CD4-positive, CD25-positive, alpha-beta regulatory T cell (primary cell): ENCODE measurements at regions not wholly inside any gene's neighbourhood (a gene's known extent, or its start where the extent isn't known, plus 50 kb on each side); places are given as distances from the start of the nearest gene placed in this dataset.

Experiments
- ATAC-seq, 2 donors: fragments of 150-1000 bp; cut with Tn5 transposase; one replicate each; pipeline ENCODE4 v1.10.0; 2021; ENCODE audit warnings: low read depth in 2 of 2, moderate number of reproducible peaks in 2 of 2, moderate library complexity in 1 of 2
- DNase-seq, 3 donors: peaks; one replicate each; pipeline versions ENCODE4 v3.0.0 to v3.0.0-alpha.2; 2012 to 2022; ENCODE audit warnings: mixed read lengths in 1 of 3
- H3K27ac ChIP-seq: one replicate; pipeline ENCODE4 v1.7.0; 2013; ENCODE audit warnings: mild to moderate bottlenecking, low read length; ENCODE audit not compliant: insufficient read depth, poor library complexity, severe bottlenecking
- H3K27me3 ChIP-seq: one replicate; pipeline ENCODE4 v1.7.0; 2013; ENCODE audit warnings: low read length; ENCODE audit not compliant: control insufficient read depth, insufficient read depth
- H3K36me3 ChIP-seq: one replicate; pipeline ENCODE4 v1.7.0; 2013; ENCODE audit warnings: mild to moderate bottlenecking, low read length, moderate library complexity; ENCODE audit not compliant: control insufficient read depth, insufficient read depth
- H3K4me1 ChIP-seq: 2 replicates; pipeline ENCODE4 v1.7.0; 2013; ENCODE audit warnings: mild to moderate bottlenecking, low read length; ENCODE audit not compliant: insufficient read depth, control insufficient read depth, poor library complexity, severe bottlenecking
- H3K4me3 ChIP-seq: one replicate; pipeline ENCODE4 v1.7.0; 2013; ENCODE audit warnings: low read depth, mild to moderate bottlenecking, low read length, moderate library complexity
- H3K9me3 ChIP-seq, 2 experiments: 1 replicate in 1 of 2; 2 replicates in 1 of 2; pipeline ENCODE4 v1.7.0; 2013; ENCODE audit warnings: low read length in 2 of 2, mild to moderate bottlenecking in 1 of 2, moderate library complexity in 1 of 2; ENCODE audit not compliant: control insufficient read depth in 2 of 2
- H3K27ac Mint-ChIP-seq, 3 donors: one replicate each; pipeline ENCODE4 v1.8.0; 2020 to 2022; ENCODE audit warnings: mild to moderate bottlenecking in 3 of 3, mixed read lengths in 3 of 3, moderate library complexity in 2 of 3
- H3K27me3 Mint-ChIP-seq: one replicate; pipeline ENCODE4 v1.8.0; 2022; ENCODE audit warnings: mild to moderate bottlenecking, mixed read lengths
- H3K36me3 Mint-ChIP-seq: one replicate; pipeline ENCODE4 v1.8.0; 2020; ENCODE audit warnings: mixed read lengths
- H3K4me1 Mint-ChIP-seq, 4 donors: one replicate each; pipeline ENCODE4 v1.8.0; 2020 to 2022; ENCODE audit warnings: mixed read lengths in 4 of 4, mild to moderate bottlenecking in 1 of 4
- H3K4me3 Mint-ChIP-seq, 4 donors: one replicate each; pipeline ENCODE4 v1.8.0; 2020 to 2022; ENCODE audit warnings: mild to moderate bottlenecking in 4 of 4, mixed read lengths in 4 of 4, moderate library complexity in 3 of 4
- H3K9me3 Mint-ChIP-seq, 7 donors: one replicate each; pipeline ENCODE4 v1.8.0; 2020 to 2022; ENCODE audit warnings: mixed read lengths in 7 of 7, mild to moderate bottlenecking in 3 of 7, moderate library complexity in 2 of 7

DNA sequence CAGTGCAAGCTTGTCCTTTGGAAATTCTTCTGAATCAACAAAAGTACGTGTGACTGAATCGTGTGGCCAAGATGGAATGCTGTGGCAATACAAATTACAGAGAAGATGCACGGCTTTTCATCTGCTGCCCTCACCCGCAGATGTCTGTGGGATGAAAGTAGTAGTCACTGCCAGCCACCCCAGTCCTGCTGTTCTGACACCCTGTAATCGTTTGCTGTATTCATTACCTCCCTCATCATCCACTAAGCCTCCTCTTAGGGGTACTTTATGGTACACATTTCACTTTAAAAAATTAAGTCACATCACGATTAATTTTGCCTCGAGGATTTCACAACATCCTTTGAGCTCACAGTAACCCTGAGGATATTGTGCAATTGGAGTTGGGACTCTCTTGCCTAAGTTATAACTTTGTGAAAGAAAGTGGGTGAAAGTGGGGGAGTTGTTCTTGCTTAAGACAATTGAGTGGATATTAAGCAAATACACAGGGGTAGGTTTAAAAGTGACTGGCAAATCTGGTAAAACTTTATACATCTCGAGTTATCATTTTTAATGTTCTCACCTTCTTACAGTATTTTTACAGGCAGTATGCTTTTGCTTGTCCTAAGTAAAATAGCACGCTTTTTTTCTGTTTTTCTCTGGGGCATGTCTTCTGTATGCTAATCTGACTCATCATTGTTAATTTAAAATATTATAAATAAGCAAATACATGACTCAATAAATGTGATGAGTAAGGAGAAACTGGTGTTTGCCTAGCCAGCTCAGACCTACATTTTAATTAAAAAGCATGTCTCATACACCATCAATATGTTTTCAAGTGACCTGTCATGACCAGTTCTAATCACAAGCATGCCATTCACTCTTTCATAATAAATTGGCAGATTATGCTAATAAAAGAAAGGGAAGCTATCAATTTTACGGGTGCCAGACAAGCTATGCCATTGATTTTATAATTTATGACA lies 680.9 kb downstream of the IRS1 start:
- Mint-ChIP-seq H3K36me3 (no peaks in the 10 kb centered on the region), H3K4me1 (no peaks in the 10 kb centered on the region), H3K4me3 (no peak overlapping the region), H3K27me3 (no peaks in the 10 kb centered on the region), H3K9me3 (peaks cover 0 to 4% (median 0%) of the 10 kb centered on the region in 7 donors), H3K27ac (no peak overlapping the region)
- no peak for ATAC-seq
- Histone ChIP-seq H3K36me3 (no peaks in the 10 kb centered on the region), H3K4me3 (no peak overlapping the region), H3K27ac (no peak overlapping the region), H3K4me1 (no peaks in the 10 kb centered on the region), H3K9me3 (no peaks in the 10 kb centered on the region), H3K27me3 (no peaks in the 10 kb centered on the region)
- no peak for DNase-seq

DNA sequence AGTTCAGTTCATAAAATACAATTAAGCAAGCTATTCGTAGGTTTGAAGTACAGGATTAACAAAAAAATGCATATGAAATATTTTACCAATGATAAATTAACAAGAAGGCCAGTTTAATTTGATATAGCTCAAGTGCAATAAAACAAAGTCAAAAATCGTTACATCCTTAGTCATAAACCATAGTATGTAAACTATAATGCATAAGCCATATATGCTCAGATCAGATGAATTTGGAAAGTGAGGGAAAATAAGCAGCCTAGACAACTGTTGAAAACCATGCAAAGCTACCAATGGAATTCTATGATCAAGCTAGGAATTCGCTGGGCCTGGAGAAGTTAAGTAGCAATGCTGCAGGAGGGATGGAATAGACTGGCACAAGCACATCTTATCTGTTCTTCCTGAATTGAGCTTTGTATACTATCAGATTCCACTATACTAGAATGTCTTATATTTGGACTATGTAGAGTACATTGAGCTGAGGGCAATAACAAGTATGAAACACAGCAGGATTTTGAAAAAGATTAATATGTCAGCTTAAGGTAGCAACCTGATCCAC lies 682.0 kb downstream of the IRS1 start:
- H3K9me3 ChIP-seq: no peaks in the 10 kb centered on the region
- H3K27ac ChIP-seq: no peak overlapping the region
- Mint-ChIP-seq H3K36me3 (no peaks in the 10 kb centered on the region), H3K4me1 (no peaks in the 10 kb centered on the region), H3K9me3 (peaks cover 0 to 4% (median 0%) of the 10 kb centered on the region in 7 donors), H3K4me3 (no peak overlapping the region), H3K27ac (no peak overlapping the region), H3K27me3 (no peaks in the 10 kb centered on the region)
- no peak for ATAC-seq
- no peaks in the 10 kb centered on the region for H3K27me3 ChIP-seq
- no peaks in the 10 kb centered on the region for H3K4me1 ChIP-seq
- H3K36me3 ChIP-seq: no peaks in the 10 kb centered on the region
- H3K4me3 ChIP-seq: no peak overlapping the region
- no peak for DNase-seq

DNA sequence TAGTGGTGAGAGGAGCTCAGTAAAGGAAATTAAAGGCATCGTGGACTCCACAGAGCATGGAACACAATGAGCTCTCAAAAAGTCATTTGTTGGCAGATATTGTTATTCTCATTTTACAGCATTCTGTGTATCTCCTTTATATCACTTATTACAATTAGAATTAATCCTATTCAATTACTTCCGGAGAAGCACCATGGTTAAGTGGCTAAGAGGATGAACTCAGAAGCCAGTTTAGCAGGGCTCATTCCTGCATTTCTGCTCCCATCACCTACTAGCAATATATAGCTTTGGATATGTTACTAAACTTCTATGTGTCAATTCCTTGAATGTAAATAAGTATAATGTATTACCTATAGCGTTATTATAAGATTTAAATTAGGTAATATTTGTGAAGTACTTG lies 683.3 kb downstream of the IRS1 start:
- DNase-seq: no peak
- ATAC-seq: no peak
- Mint-ChIP-seq H3K4me3 (no peak overlapping the region), H3K4me1 (no peaks in the 10 kb centered on the region), H3K27ac (no peak overlapping the region), H3K9me3 (peaks cover 0 to 2% (median 0%) of the 10 kb centered on the region in 7 donors), H3K36me3 (no peaks in the 10 kb centered on the region), H3K27me3 (no peaks in the 10 kb centered on the region)
- no peak overlapping the region for H3K27ac ChIP-seq
- no peaks in the 10 kb centered on the region for H3K9me3 ChIP-seq
- no peaks in the 10 kb centered on the region for H3K27me3 ChIP-seq
- no peaks in the 10 kb centered on the region for H3K4me1 ChIP-seq
- H3K4me3 ChIP-seq: no peak overlapping the region
- no peaks in the 10 kb centered on the region for H3K36me3 ChIP-seq

DNA sequence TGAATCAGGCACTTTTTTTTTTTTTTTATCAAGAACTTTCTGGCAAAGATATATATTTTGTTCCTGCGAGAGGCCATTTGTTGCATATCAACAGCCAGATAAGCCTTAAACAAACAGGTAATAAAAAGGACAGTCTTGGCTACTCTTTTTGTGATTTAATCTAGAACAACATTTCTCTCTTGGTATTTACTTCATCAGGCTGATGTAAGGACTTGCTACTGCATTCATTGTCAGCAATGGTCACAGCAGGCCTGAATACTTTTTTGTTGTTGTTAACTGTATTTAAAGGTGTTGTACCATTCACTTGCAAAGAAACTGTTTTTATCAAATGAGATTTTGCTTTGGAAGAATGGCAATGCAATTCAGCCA lies 683.8 kb downstream of the IRS1 start:
- Mint-ChIP-seq H3K9me3 (peaks cover 0 to 2% (median 0%) of the 10 kb centered on the region in 7 donors), H3K4me1 (no peaks in the 10 kb centered on the region), H3K27ac (no peak overlapping the region), H3K4me3 (no peak overlapping the region), H3K27me3 (no peaks in the 10 kb centered on the region), H3K36me3 (no peaks in the 10 kb centered on the region)
- Histone ChIP-seq H3K36me3 (no peaks in the 10 kb centered on the region), H3K27ac (no peak overlapping the region), H3K27me3 (no peaks in the 10 kb centered on the region), H3K9me3 (no peaks in the 10 kb centered on the region), H3K4me1 (no peaks in the 10 kb centered on the region), H3K4me3 (no peak overlapping the region)
- DNase-seq: no peak
- ATAC-seq: no peak

DNA sequence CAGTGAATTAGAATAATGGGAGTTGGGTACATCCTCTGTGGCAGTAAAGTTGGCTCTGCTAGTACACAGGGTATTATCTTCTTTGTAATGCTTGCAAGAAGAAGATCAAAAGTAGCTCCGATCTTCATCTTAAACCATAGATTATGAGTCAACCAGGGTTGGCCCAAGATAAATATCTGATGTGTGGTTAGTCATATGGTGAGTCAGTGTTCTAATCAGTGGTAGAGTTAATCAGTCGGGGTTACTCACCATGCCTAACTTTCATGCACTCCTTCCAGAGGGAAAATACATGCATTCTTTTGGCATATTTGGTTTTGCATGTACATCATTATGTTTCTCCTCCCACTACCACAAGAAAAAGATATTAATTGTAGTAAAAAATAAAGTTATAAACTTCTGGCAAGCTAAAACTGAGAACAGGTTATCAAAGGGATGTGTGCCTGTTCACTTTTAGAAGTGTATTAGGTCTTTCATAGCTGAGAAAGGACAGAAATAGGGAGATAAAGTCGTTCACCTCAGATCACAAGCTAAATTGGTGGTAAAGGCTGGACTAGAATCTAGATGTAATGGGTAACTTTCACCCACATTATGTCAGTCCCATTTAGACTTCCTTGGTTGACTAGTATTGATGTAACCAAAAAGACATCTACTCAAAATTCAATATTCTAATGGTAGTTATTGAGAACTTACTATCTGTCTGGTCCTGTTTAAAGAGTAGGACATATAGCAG lies 684.4 kb downstream of the IRS1 start:
- no peaks in the 10 kb centered on the region for H3K4me1 ChIP-seq
- no peak overlapping the region for H3K27ac ChIP-seq
- no peaks in the 10 kb centered on the region for H3K36me3 Mint-ChIP-seq
- H3K4me3 Mint-ChIP-seq: no peak overlapping the region
- no peaks in the 10 kb centered on the region for H3K4me1 Mint-ChIP-seq
- H3K36me3 ChIP-seq: no peaks in the 10 kb centered on the region
- H3K27me3 ChIP-seq: no peaks in the 10 kb centered on the region
- no peak for ATAC-seq
- no peak overlapping the region for H3K27ac Mint-ChIP-seq
- H3K9me3 Mint-ChIP-seq: peaks cover 0 to 2% (median 0%) of the 10 kb centered on the region in 7 donors
- no peak for DNase-seq
- H3K9me3 ChIP-seq: no peaks in the 10 kb centered on the region
- H3K27me3 Mint-ChIP-seq: no peaks in the 10 kb centered on the region
- no peak overlapping the region for H3K4me3 ChIP-seq

DNA sequence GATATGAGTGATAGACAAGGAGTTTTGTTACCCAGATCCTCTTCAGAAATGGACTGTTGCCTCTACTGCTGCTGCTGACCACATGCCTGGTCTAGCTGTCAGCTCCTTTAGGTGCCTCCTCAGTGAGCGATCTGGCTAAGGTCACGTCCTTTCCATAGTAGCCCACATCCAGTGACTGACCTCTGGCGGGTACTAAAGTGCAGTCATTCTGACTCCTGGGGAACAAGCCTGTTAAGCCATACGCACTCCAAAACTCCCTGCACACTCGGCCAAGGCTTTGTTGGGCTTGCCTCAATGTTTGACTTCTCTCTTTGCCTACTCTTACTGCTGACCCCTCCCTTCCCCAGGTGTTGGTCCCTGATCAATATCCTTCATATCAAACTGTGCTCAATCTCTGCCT lies 685.2 kb downstream of the IRS1 start:
- no peak overlapping the region for H3K27ac Mint-ChIP-seq
- H3K27me3 Mint-ChIP-seq: no peaks in the 10 kb centered on the region
- ATAC-seq (no peak), DNase-seq (no peak)
- H3K36me3 Mint-ChIP-seq: no peaks in the 10 kb centered on the region
- Histone ChIP-seq H3K36me3 (no peaks in the 10 kb centered on the region), H3K27ac (no peak overlapping the region), H3K4me3 (no peak overlapping the region), H3K9me3 (no peaks in the 10 kb centered on the region), H3K27me3 (no peaks in the 10 kb centered on the region), H3K4me1 (no peaks in the 10 kb centered on the region)
- H3K9me3 Mint-ChIP-seq: peaks cover 0 to 5% (median 0%) of the 10 kb centered on the region in 7 donors
- H3K4me1 Mint-ChIP-seq: no peaks in the 10 kb centered on the region
- H3K4me3 Mint-ChIP-seq: no peak overlapping the region

DNA sequence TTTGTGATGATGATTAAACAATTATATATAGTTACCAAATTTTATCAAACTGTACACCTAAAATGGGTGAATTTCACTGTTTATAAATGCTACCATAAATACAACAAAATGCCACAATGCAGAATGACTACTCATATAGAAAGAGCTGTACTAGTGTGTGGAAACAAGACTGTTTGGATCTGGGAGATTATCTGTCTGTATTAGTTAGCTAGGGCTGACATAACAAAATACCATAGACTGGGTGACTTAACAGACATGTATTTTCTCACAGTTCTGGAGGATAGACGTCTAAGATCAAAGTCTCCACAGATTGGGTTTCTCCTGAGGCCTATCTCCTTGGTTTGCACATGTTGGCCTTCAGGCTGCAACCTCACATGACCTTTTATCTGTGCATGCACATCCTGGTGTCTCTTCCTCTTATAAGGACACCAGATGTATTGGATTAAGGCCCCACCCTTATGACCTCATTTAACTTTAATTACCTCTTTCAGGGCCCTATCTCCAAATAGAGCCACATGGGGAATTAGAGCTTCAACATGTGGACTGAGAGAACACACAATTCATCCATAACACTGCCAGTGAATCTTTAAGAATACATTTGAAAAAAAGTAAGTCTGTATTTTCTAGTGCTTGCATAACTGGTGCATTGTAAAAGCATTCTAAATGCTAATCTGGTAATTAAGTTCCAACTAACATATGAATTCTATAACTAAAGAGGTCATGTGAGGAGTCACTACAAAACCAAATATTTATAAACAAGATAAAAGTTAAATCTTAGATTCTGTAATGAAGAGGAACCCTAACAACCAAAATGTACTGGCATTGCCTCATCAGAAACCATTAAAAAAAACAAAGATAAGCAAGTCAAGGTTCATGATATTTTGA lies 699.6 kb downstream of the NYAP2 start:
- H3K9me3 ChIP-seq: no peaks in the 10 kb centered on the region
- H3K27ac Mint-ChIP-seq: no peak overlapping the region
- no peaks in the 10 kb centered on the region for H3K4me1 Mint-ChIP-seq
- H3K27me3 ChIP-seq: no peaks in the 10 kb centered on the region
- no peaks in the 10 kb centered on the region for H3K36me3 Mint-ChIP-seq
- H3K4me1 ChIP-seq: no peaks in the 10 kb centered on the region
- peaks cover 0 to 4% (median 0%) of the 10 kb centered on the region in 7 donors for H3K9me3 Mint-ChIP-seq
- no peak overlapping the region for H3K4me3 Mint-ChIP-seq
- no peak overlapping the region for H3K4me3 ChIP-seq
- H3K27me3 Mint-ChIP-seq: no peaks in the 10 kb centered on the region
- no peak overlapping the region for H3K27ac ChIP-seq
- H3K36me3 ChIP-seq: no peaks in the 10 kb centered on the region
- no peak for DNase-seq
- no peak for ATAC-seq
